ENCODE measurements at regions not wholly inside any gene's neighbourhood (a gene's known extent, or its start where the extent isn't known, plus 50 kb on each side); places are given as distances from the start of the nearest gene placed in this dataset.

GRCh38 chr11:130548491-130548833 lies 100.0 kb downstream of the ADAMTS15 start:
- no peak for DNase-seq
- H3K27me3 ChIP-seq = no peaks in the 10 kb centered on the region
- H3K9me3 ChIP-seq = no peaks in the 10 kb centered on the region
- no peak for TF ChIP-seq CTCF (IDR thresholded peaks at IDR 0.05)
- H3K27ac ChIP-seq = no peak overlapping the region
- intact Hi-C loops (cut with DNase I; ENCODE audit: low total_unique reads) = no loop called here
- H3K4me1 ChIP-seq = peaks cover 0 to 5% (median under 1%) of the 10 kb centered on the region in 4 donors
- H3K36me3 ChIP-seq = no peaks in the 10 kb centered on the region
- H3K4me3 ChIP-seq = no peak overlapping the region

- intact Hi-C loops (cut with DNase I; ENCODE audit: low total_unique reads) = no loop called here
- peaks cover 0 to 5% (median 2%) of the 10 kb centered on the region in 4 donors for H3K4me1 ChIP-seq
- no peak for DNase-seq
Measured at GRCh38 chr11:130549393-130549999, 101.1 kb downstream of the ADAMTS15 start.

GRCh38 chr11:130550150-130550549 lies 101.7 kb downstream of the ADAMTS15 start:
- H3K9me3 ChIP-seq = no peaks in the 10 kb centered on the region
- no peak overlapping the region for H3K27ac ChIP-seq
- DNase-seq = no peak
- intact Hi-C loops (cut with DNase I; ENCODE audit: low total_unique reads) = no loop called here
- peaks cover 0 to 7% (median 2%) of the 10 kb centered on the region in 4 donors for H3K4me1 ChIP-seq
- no peak for TF ChIP-seq CTCF (IDR thresholded peaks at IDR 0.05)
- no peak overlapping the region for H3K4me3 ChIP-seq
- H3K36me3 ChIP-seq = no peaks in the 10 kb centered on the region
- H3K27me3 ChIP-seq = no peaks in the 10 kb centered on the region

More at GRCh38 chr11:130549393-130549999, 101.1 kb downstream of the ADAMTS15 start:
- Histone ChIP-seq H3K27ac (no peak overlapping the region), H3K36me3 (no peaks in the 10 kb centered on the region), H3K27me3 (no peaks in the 10 kb centered on the region), H3K4me3 (no peak overlapping the region), H3K9me3 (no peaks in the 10 kb centered on the region)
- no peak for TF ChIP-seq CTCF (IDR thresholded peaks at IDR 0.05)

GRCh38 chr11:130550984-130551383 lies 102.5 kb downstream of the ADAMTS15 start:
- intact Hi-C loops (cut with DNase I; ENCODE audit: low total_unique reads) = no loop called here
- Histone ChIP-seq H3K27ac (no peak overlapping the region), H3K9me3 (no peaks in the 10 kb centered on the region), H3K4me1 (peaks cover 0 to 8% (median 2%) of the 10 kb centered on the region in 4 donors), H3K27me3 (no peaks in the 10 kb centered on the region), H3K4me3 (no peak overlapping the region), H3K36me3 (no peaks in the 10 kb centered on the region)
- DNase-seq = no peak
- TF ChIP-seq CTCF (IDR thresholded peaks at IDR 0.05) = no peak

GRCh38 chr11:130551388-130551787 lies 102.9 kb downstream of the ADAMTS15 start:
- no peaks in the 10 kb centered on the region for H3K27me3 ChIP-seq
- no peak for DNase-seq
- H3K4me1 ChIP-seq = peaks cover 0 to 8% (median 2%) of the 10 kb centered on the region in 4 donors
- H3K27ac ChIP-seq = no peak overlapping the region
- TF ChIP-seq CTCF (IDR thresholded peaks at IDR 0.05) = no peak
- no peaks in the 10 kb centered on the region for H3K9me3 ChIP-seq
- no peak overlapping the region for H3K4me3 ChIP-seq
- intact Hi-C loops (cut with DNase I; ENCODE audit: low total_unique reads) = no loop called here
- H3K36me3 ChIP-seq = no peaks in the 10 kb centered on the region

- peaks cover 0 to 8% (median 2%) of the 10 kb centered on the region in 4 donors for H3K4me1 ChIP-seq
- no peaks in the 10 kb centered on the region for H3K27me3 ChIP-seq
- H3K27ac ChIP-seq = no peak overlapping the region
- intact Hi-C loops (cut with DNase I; ENCODE audit: low total_unique reads) = no loop called here
- no peak overlapping the region for H3K4me3 ChIP-seq
- TF ChIP-seq CTCF (IDR thresholded peaks at IDR 0.05) = no peak
- H3K9me3 ChIP-seq = no peaks in the 10 kb centered on the region
- DNase-seq = no peak
- no peaks in the 10 kb centered on the region for H3K36me3 ChIP-seq
Measured at GRCh38 chr11:130553306-130553705, 104.9 kb downstream of the ADAMTS15 start.
